ENCODE measurements at regions not wholly inside any gene's neighbourhood (a gene's known extent, or its start where the extent isn't known, plus 50 kb on each side); places are given as distances from the start of the nearest gene placed in this dataset.

DNA sequence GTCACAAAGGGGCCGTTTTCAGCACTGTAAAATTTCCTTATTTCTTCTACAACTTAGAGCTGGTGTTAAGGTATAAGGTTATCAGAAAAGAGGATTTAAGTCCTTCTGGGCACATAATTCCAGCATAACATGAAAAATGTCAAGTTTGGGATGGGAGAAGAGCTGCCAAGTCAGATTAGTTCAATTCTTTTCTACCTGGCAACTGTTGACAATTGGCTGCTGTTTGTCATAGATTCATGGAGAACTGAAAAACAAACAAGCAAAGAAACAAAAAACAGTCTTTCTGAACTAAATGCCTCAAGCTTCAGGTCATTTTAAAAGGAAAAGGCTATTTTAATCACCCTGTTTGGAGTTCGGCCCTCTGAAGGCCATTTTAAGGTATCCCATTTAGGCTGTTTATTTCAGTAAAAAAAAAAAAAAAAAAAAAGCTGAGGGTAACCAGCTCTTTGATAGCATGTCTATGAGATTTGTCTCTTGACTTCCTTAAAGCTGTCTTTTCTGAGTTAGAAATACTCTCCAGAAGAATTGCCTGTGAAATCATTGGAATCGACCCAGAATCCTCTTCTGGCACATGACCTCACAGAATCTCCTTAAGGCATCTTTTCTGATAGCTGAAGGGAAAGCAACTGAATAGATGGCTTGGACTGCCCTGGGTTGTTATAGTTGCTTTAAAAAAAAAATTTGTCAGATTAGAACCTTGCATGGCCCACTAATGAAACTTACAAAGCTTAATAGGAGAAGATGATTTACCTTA, 173.3 kb downstream of the SEMA6D start:
- 52% methylated on average over 3 of the region's 3 CpGs for WGBS
- no peaks in the 10 kb centered on the region for H3K36me3 ChIP-seq (ENCODE audit: control insufficient read depth in 4 of 4, insufficient read depth in 3 of 4, low read depth in 1 of 4, low read length in 3 of 4)
- TF ChIP-seq RXRA (IDR thresholded peaks at IDR 0.05): no peak
- no peak for TF ChIP-seq YY1 (IDR thresholded peaks at IDR 0.05)
- no peak for TF ChIP-seq JUND (IDR thresholded peaks at IDR 0.05)
- TF ChIP-seq SP1 (IDR thresholded peaks at IDR 0.05): no peak
- no peak for TF ChIP-seq HNF4G (IDR thresholded peaks at IDR 0.05)
- no peak for TF ChIP-seq FOXA2 (IDR thresholded peaks at IDR 0.05)
- TF ChIP-seq, protein P1, sequence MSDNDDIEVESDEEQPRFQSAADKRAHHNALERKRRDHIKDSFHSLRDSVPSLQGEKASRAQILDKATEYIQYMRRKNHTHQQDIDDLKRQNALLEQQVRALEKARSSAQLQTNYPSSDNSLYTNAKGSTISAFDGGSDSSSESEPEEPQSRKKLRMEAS (IDR thresholded peaks at IDR 0.05): no peak
- TF ChIP-seq TAF1 (conservative IDR thresholded peaks at IDR 0.05): no peak
- no peak for TF ChIP-seq HNF4A (conservative IDR thresholded peaks at IDR 0.05)
- H3K27me3 ChIP-seq (ENCODE audit: control insufficient read depth in 4 of 4, insufficient read depth in 4 of 4, low read length in 3 of 4): peaks cover 0 to 10% (median 0%) of the 10 kb centered on the region in 4 donors
- no peak overlapping the region for H3K4me3 ChIP-seq (ENCODE audit: low read depth in 1 of 3, low read length in 3 of 3)
- H3K4me1 ChIP-seq (ENCODE audit: control insufficient read depth in 4 of 4, insufficient read depth in 4 of 4, low read length in 3 of 4): no peaks in the 10 kb centered on the region
- H3K9ac ChIP-seq (ENCODE audit: low read depth in 1 of 2, low read length in 2 of 2): no peak overlapping the region
- no peak for DNase-seq (ENCODE audit: low spot score)
- H3K9me3 ChIP-seq (ENCODE audit: control insufficient read depth in 4 of 4, low read length in 3 of 4): peaks cover 0 to 2% (median 0%) of the 10 kb centered on the region in 4 donors
- H3K27ac ChIP-seq (ENCODE audit: low read depth in 1 of 2, low read length in 2 of 2): no peak overlapping the region

DNA sequence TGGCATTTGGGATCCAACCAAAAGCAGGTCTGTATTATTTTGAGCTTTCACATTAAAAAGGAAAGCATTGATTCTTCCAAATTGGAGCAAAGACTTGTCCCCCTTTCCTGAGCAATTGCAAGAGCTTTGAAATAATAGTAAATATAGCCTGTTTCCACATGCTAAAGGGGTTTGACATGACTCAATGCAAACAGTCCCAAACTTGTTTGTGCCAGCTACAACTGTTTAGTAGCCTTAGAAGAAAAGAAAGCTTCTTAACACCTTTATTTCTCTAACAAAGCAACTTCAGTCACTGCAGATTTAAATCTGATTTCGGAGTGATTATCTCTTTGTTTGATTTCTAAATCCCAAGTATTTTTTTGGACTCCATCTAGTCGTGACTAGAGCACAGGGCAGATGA, 180.2 kb downstream of the SEMA6D start:
- Histone ChIP-seq H3K36me3 (ENCODE audit: control insufficient read depth in 4 of 4, insufficient read depth in 3 of 4, low read depth in 1 of 4, low read length in 3 of 4) (no peaks in the 10 kb centered on the region), H3K9me3 (ENCODE audit: control insufficient read depth in 4 of 4, low read length in 3 of 4) (no peaks in the 10 kb centered on the region), H3K27ac (ENCODE audit: low read depth in 1 of 2, low read length in 2 of 2) (no peak overlapping the region), H3K9ac (ENCODE audit: low read depth in 1 of 2, low read length in 2 of 2) (no peak overlapping the region), H3K4me3 (ENCODE audit: low read depth in 1 of 3, low read length in 3 of 3) (no peak overlapping the region), H3K4me1 (ENCODE audit: control insufficient read depth in 4 of 4, insufficient read depth in 4 of 4, low read length in 3 of 4) (no peaks in the 10 kb centered on the region), H3K27me3 (ENCODE audit: control insufficient read depth in 4 of 4, insufficient read depth in 4 of 4, low read length in 3 of 4) (peaks cover 0 to 2% (median 0%) of the 10 kb centered on the region in 4 donors)
- 48% methylated on average over 2 of the region's 2 CpGs for WGBS
- no peak for DNase-seq (ENCODE audit: low spot score)
- TF ChIP-seq YY1 (IDR thresholded peaks at IDR 0.05) (no peak), TAF1 (conservative IDR thresholded peaks at IDR 0.05) (no peak), ZBTB33 (IDR thresholded peaks at IDR 0.05) (no peak), JUND (IDR thresholded peaks at IDR 0.05) (no peak), HNF4G (IDR thresholded peaks at IDR 0.05) (no peak), NR2F2 (IDR thresholded peaks at IDR 0.05) (no peak), RXRA (IDR thresholded peaks at IDR 0.05) (no peak)
- TF ChIP-seq, protein P2, sequence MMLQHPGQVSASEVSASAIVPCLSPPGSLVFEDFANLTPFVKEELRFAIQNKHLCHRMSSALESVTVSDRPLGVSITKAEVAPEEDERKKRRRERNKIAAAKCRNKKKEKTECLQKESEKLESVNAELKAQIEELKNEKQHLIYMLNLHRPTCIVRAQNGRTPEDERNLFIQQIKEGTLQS (IDR thresholded peaks at IDR 0.05): no peak
- TF ChIP-seq, protein P1 (IDR thresholded peaks at IDR 0.05): no peak

DNA sequence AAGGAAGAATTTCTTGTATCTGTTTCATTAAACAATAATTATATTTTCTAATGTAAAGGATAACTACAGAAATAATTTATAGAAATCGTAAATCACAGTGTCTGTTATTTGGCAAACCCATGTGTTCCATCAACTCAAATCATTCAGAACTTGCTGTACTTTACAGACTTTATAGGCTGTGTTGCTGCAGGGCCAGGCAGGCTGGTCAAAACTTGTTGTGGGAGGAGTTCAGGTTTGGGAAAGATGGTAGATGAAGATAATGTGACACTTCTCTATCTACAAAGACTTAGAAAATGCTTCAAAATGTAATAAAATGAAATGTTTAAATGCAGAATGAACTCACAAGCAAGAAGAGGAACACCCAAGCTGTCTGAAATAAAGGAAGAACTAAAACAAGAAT, 183.4 kb downstream of the SEMA6D start:
- TF ChIP-seq HNF4A (conservative IDR thresholded peaks at IDR 0.05) (no peak), GABPA (IDR thresholded peaks at IDR 0.05 in 1 of 2, conservative IDR thresholded peaks at IDR 0.05 in 1 of 2) (no peak), RAD21 (IDR thresholded peaks at IDR 0.05) (no peak), NR2F2 (IDR thresholded peaks at IDR 0.05) (no peak), HNF4G (IDR thresholded peaks at IDR 0.05) (no peak), SP1 (IDR thresholded peaks at IDR 0.05) (no peak)
- TF ChIP-seq, protein P2 (IDR thresholded peaks at IDR 0.05): no peak
- TF ChIP-seq, protein P3, sequence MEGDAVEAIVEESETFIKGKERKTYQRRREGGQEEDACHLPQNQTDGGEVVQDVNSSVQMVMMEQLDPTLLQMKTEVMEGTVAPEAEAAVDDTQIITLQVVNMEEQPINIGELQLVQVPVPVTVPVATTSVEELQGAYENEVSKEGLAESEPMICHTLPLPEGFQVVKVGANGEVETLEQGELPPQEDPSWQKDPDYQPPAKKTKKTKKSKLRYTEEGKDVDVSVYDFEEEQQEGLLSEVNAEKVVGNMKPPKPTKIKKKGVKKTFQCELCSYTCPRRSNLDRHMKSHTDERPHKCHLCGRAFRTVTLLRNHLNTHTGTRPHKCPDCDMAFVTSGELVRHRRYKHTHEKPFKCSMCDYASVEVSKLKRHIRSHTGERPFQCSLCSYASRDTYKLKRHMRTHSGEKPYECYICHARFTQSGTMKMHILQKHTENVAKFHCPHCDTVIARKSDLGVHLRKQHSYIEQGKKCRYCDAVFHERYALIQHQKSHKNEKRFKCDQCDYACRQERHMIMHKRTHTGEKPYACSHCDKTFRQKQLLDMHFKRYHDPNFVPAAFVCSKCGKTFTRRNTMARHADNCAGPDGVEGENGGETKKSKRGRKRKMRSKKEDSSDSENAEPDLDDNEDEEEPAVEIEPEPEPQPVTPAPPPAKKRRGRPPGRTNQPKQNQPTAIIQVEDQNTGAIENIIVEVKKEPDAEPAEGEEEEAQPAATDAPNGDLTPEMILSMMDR (IDR thresholded peaks at IDR 0.05; ENCODE audit: low read depth, low read length, missing input control): no peak
- no peak for DNase-seq (ENCODE audit: low spot score)
- Histone ChIP-seq H3K4me1 (ENCODE audit: control insufficient read depth in 4 of 4, insufficient read depth in 4 of 4, low read length in 3 of 4) (no peaks in the 10 kb centered on the region), H3K4me3 (ENCODE audit: low read depth in 1 of 3, low read length in 3 of 3) (no peak overlapping the region), H3K27me3 (ENCODE audit: control insufficient read depth in 4 of 4, insufficient read depth in 4 of 4, low read length in 3 of 4) (no peaks in the 10 kb centered on the region), H3K27ac (ENCODE audit: low read depth in 1 of 2, low read length in 2 of 2) (no peak overlapping the region), H3K9me3 (ENCODE audit: control insufficient read depth in 4 of 4, low read length in 3 of 4) (peaks cover 6 to 8% (median 7%) of the 10 kb centered on the region in 4 donors), H3K9ac (ENCODE audit: low read depth in 1 of 2, low read length in 2 of 2) (no peak overlapping the region), H3K36me3 (ENCODE audit: control insufficient read depth in 4 of 4, insufficient read depth in 3 of 4, low read depth in 1 of 4, low read length in 3 of 4) (no peaks in the 10 kb centered on the region)
- 65% methylated on average over 1 of the region's 1 CpG for WGBS

Measured in liver (tissue), 8 donors.